CD14-positive monocyte (primary cell): ENCODE measurements at regions not wholly inside any gene's neighbourhood (a gene's known extent, or its start where the extent isn't known, plus 50 kb on each side); places are given as distances from the start of the nearest gene placed in this dataset.

Experiments
- DNase-seq, 3 donors: peaks; one replicate each; pipeline ENCODE4 v3.0.0-alpha.2; 2011 to 2022
- H2AFZ ChIP-seq: 2 replicates; pipeline ENCODE4 v1.6.0; 2012; ENCODE audit warnings: mild to moderate bottlenecking, low read depth, low read length, inconsistent platforms; ENCODE audit not compliant: insufficient read depth, poor library complexity, severe bottlenecking
- H3K27ac ChIP-seq, 2 donors: 1 replicate in 1 of 2; 2 replicates in 1 of 2; pipeline ENCODE4 v1.5.1; 2012 to 2013; ENCODE audit warnings: low read length in 2 of 2, control low read depth in 1 of 2, inconsistent platforms in 1 of 2, low read depth in 1 of 2, mild to moderate bottlenecking in 1 of 2
- H3K27me3 ChIP-seq, 2 donors: one replicate each; pipeline versions ENCODE4 v1.6.0 to v1.6.1; 2011 to 2013; ENCODE audit warnings: low read length in 2 of 2; ENCODE audit not compliant: control insufficient read depth in 2 of 2, insufficient read depth in 2 of 2
- H3K36me3 ChIP-seq, 2 donors: replicated peaks in 1 of 2; 1 replicate in 1 of 2; 2 replicates in 1 of 2; pipeline versions ENCODE4 v1.5.1 to v1.6.1; 2012 to 2013; ENCODE audit warnings: low read length in 2 of 2, control low read depth in 1 of 2, inconsistent platforms in 1 of 2, mild to moderate bottlenecking in 1 of 2; ENCODE audit not compliant: insufficient read depth in 2 of 2, control insufficient read depth in 1 of 2
- H3K4me1 ChIP-seq, 2 donors: 1 replicate in 1 of 2; 2 replicates in 1 of 2; pipeline versions ENCODE4 v1.5.1 to v1.6.1; 2012 to 2013; ENCODE audit warnings: low read length in 2 of 2, control low read depth in 1 of 2, inconsistent platforms in 1 of 2, mild to moderate bottlenecking in 1 of 2, moderate library complexity in 1 of 2; ENCODE audit not compliant: insufficient read depth in 2 of 2, control insufficient read depth in 1 of 2
- H3K4me2 ChIP-seq: replicated peaks from 2 replicates; pipeline ENCODE3; 2012; ENCODE audit warnings: low read length, moderate library complexity, mild to moderate bottlenecking; ENCODE audit not compliant: poor library complexity, severe bottlenecking; ENCODE audit errors: extremely low read depth
- H3K4me3 ChIP-seq, 3 experiments: fragments of 200-600 bp in 1 of 3; sonication (generic) in 1 of 3; replicated peaks in 1 of 3; 1 replicate in 2 of 3; 2 replicates in 1 of 3; pipeline ENCODE4 v1.5.1; 2011 to 2013; ENCODE audit warnings: low read length in 3 of 3, mild to moderate bottlenecking in 3 of 3, control low read depth in 2 of 3, low read depth in 2 of 3, inconsistent platforms in 1 of 3, moderate library complexity in 1 of 3
- H3K79me2 ChIP-seq: 2 replicates; pipeline ENCODE4 v1.6.0; 2012; ENCODE audit warnings: mild to moderate bottlenecking, control low read depth, inconsistent platforms, low read length, moderate library complexity; ENCODE audit not compliant: insufficient read depth
- H3K9ac ChIP-seq: 2 replicates; pipeline ENCODE4 v1.6.0; 2017; ENCODE audit warnings: low read length, mild to moderate bottlenecking; ENCODE audit not compliant: insufficient read depth, poor library complexity, severe bottlenecking
- H3K9me3 ChIP-seq, 2 donors: replicated peaks in 1 of 2; 1 replicate in 1 of 2; 2 replicates in 1 of 2; pipeline versions ENCODE4 v1.5.1 to v1.6.1; 2012 to 2013; ENCODE audit warnings: low read length in 2 of 2, control low read depth in 1 of 2; ENCODE audit not compliant: control insufficient read depth in 1 of 2, insufficient read depth in 1 of 2
- H4K20me1 ChIP-seq: 2 replicates; pipeline ENCODE4 v1.6.0; 2012; ENCODE audit warnings: mild to moderate bottlenecking, low read length, control low read depth, moderate library complexity; ENCODE audit not compliant: insufficient read depth
- H3K27ac Mint-ChIP-seq, 7 donors: one replicate each; pipeline ENCODE4 v1.8.0; 2020; ENCODE audit warnings: mild to moderate bottlenecking in 7 of 7, mixed read lengths in 7 of 7, moderate library complexity in 6 of 7, inconsistent platforms in 2 of 7
- H3K27me3 Mint-ChIP-seq, 3 donors: one replicate each; pipeline ENCODE4 v1.8.0; 2021 to 2022; ENCODE audit warnings: low read depth in 3 of 3, mild to moderate bottlenecking in 3 of 3, mixed read lengths in 3 of 3, moderate library complexity in 3 of 3, inconsistent platforms in 1 of 3
- H3K36me3 Mint-ChIP-seq, 2 donors: one replicate each; pipeline ENCODE4 v1.8.0; 2020; ENCODE audit warnings: mixed read lengths in 2 of 2, inconsistent platforms in 1 of 2, mild to moderate bottlenecking in 1 of 2
- H3K4me1 Mint-ChIP-seq: one replicate; pipeline ENCODE4 v1.8.0; 2020; ENCODE audit warnings: mild to moderate bottlenecking, mixed read lengths
- H3K4me3 Mint-ChIP-seq, 2 donors: one replicate each; pipeline ENCODE4 v1.8.0; 2020; ENCODE audit warnings: mild to moderate bottlenecking in 2 of 2, mixed read lengths in 2 of 2, moderate library complexity in 1 of 2
- H3K9me3 Mint-ChIP-seq, 7 donors: one replicate each; pipeline ENCODE4 v1.8.0; 2020 to 2022; ENCODE audit warnings: mixed read lengths in 7 of 7, mild to moderate bottlenecking in 6 of 7, moderate library complexity in 6 of 7, inconsistent platforms in 2 of 7
- CTCF ChIP-seq: fragments of 200-600 bp; IDR thresholded peaks from one replicate; pipeline ENCODE4 v1.8.0; 2022; ENCODE audit warnings: antibody characterized with exemption, mild to moderate bottlenecking
- WGBS: methylation state at CpG from one replicate; pipeline ENCODE4 v1.1.5; 2013; ENCODE audit warnings: missing lambda C conversion rate; ENCODE audit not compliant: insufficient coverage; 5-methylcytosine and 5-hydroxymethylcytosine counted together
- intact Hi-C, 2 donors: fragments of 100-400 bp; cut with micrococcal nuclease; formaldehyde crosslinking; loops; one replicate each; pipeline versions ENCODE4 v1.15.0 to v1.15.1; 2023

- no peaks in the 10 kb centered on the region for H3K36me3 Mint-ChIP-seq
- Histone ChIP-seq H3K27me3 (no peaks in the 10 kb centered on the region), H3K4me1 (no peaks in the 10 kb centered on the region), H4K20me1 (no peaks in the 10 kb centered on the region), H3K4me2 (no peak overlapping the region), H2AFZ (no peak overlapping the region), H3K27ac (no peak overlapping the region), H3K79me2 (no peaks in the 10 kb centered on the region), H3K4me3 (no peak overlapping the region), H3K36me3 (no peaks in the 10 kb centered on the region), H3K9me3 (peaks cover 4 to 11% of the 10 kb centered on the region in 2 donors), H3K9ac (no peak overlapping the region)
- intact Hi-C loops: no loop called here
- no peak for TF ChIP-seq CTCF
- no peaks in the 10 kb centered on the region for H3K4me1 Mint-ChIP-seq
- no peak overlapping the region for H3K27ac Mint-ChIP-seq
- H3K4me3 Mint-ChIP-seq: no peak overlapping the region
- H3K9me3 Mint-ChIP-seq: peaks cover 3 to 17% (median 8%) of the 10 kb centered on the region in 7 donors
- H3K27me3 Mint-ChIP-seq: peaks cover 0 to 1% (median 0%) of the 10 kb centered on the region in 3 donors
- DNase-seq: no peak
These were observed 836.1 kb downstream of the GALC start for GRCh38 chr14:87156878-87157277.

GRCh38 chr14:87155856-87156488 lies 837.0 kb downstream of the GALC start:
- Mint-ChIP-seq H3K36me3 (no peaks in the 10 kb centered on the region), H3K9me3 (peaks cover 3 to 24% (median 6%) of the 10 kb centered on the region in 7 donors), H3K4me3 (no peak overlapping the region), H3K27ac (no peak overlapping the region), H3K27me3 (peaks cover 0 to 1% (median 1%) of the 10 kb centered on the region in 3 donors), H3K4me1 (no peaks in the 10 kb centered on the region)
- Histone ChIP-seq H3K4me1 (no peaks in the 10 kb centered on the region), H3K9me3 (peaks cover 4 to 10% of the 10 kb centered on the region in 2 donors), H4K20me1 (no peaks in the 10 kb centered on the region), H2AFZ (no peak overlapping the region), H3K27me3 (no peaks in the 10 kb centered on the region), H3K4me2 (no peak overlapping the region), H3K27ac (no peak overlapping the region), H3K36me3 (no peaks in the 10 kb centered on the region), H3K79me2 (no peaks in the 10 kb centered on the region), H3K9ac (no peak overlapping the region), H3K4me3 (no peak overlapping the region)
- no peak for DNase-seq
- intact Hi-C loops: no loop called here
- WGBS: 60% methylated on average over 1 of the region's 1 CpG
- TF ChIP-seq CTCF: no peak
